GM18502 (cell line): ENCODE measurements at regions not wholly inside any gene's neighbourhood (a gene's known extent, or its start where the extent isn't known, plus 50 kb on each side); places are given as distances from the start of the nearest gene placed in this dataset.
A peak's percentile ranks its signal among the peaks of the same experiment; 100 is the strongest.

Experiments used
- ATAC-seq: cut with Tn5 transposase; IDR thresholded peaks from one replicate; pipeline ENCODE4 v1.9.1; 2021; ENCODE audit warnings: mild to moderate bottlenecking; ENCODE audit not compliant: unreplicated experiment, poor library complexity

DNA sequence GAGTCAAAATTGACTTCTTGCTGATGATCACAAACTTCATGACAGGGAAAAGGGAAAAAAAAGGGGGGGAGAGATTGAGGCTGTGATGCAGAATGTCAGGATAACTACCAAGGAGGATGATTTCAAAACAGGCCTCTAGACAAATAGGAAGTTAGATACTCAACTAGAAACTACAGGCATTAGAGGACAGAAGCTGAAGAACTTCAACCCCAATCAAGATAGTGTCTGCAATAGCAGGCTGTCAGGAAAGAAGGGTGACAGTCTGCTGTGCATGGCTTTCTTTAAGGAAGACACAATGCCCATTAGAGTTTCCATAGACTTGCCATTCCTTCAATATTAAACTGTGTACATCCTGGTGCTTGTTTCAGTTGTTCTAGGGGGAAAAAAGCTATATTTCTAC, 257.2 kb downstream of the TTLL7 start:
- ATAC-seq = no peak

- ATAC-seq = no peak
Observed at GRCh38 chr1:83741348-83741747, 257.6 kb downstream of the TTLL7 start.

GRCh38 chr1:83735526-83735925, 263.4 kb downstream of the TTLL7 start:
- no peak for ATAC-seq

- no peak for ATAC-seq
Observed at GRCh38 chr1:83734420-83734819, 264.5 kb downstream of the TTLL7 start.

GRCh38 chr1:83725735-83726360, 273.1 kb downstream of the TTLL7 start:
- no peak for ATAC-seq

DNA sequence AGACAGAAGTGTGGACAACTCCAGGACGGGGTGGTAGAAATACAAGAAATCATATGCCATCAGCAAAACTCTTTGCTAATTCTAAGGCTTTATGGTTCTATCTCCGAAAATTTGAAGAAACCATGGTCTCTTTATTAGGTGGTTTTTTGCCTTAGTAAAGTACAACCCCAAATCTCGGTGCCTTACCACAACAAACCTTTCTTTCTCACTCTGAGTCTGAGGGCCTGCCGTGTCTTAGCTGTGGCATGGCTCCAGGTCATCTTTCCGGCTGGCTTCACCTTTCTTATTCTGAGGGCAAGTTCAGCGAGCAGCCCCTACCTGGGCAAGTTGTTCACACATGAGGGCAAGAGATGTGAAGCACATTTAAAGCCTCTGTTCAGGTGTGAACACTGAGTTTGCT, 280.6 kb downstream of the TTLL7 start:
- ATAC-seq = no peak

DNA sequence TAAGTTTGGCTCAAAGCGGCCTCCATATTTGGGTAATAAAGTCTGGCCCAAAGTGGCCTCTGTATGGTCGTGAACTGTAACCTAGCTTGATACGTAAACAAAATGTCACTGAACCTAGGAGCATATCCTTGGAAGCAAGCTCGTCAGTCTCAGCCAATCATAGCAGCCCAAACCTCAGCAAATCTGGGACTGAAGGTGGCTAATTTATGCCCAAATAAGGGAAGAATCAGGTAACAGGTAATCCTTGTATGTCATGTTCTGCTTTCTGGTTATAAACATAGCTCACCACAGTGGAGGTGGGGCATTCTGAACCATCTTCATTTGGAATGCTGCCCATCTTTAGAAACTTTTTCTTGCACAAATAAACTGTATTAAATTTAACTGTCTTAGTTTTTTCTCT, 281.1 kb downstream of the TTLL7 start:
- ATAC-seq = no peak

- no peak for ATAC-seq
Observed at GRCh38 chr1:83716641-83717040, 282.3 kb downstream of the TTLL7 start.

- no peak for ATAC-seq
Observed at GRCh38 chr1:83715550-83715949, 283.4 kb downstream of the TTLL7 start.

GRCh38 chr1:83709662-83710061, 289.3 kb downstream of the TTLL7 start:
- ATAC-seq = no peak

- ATAC-seq = no peak
Observed at GRCh38 chr1:83706354-83706938, 292.5 kb downstream of the TTLL7 start.

DNA sequence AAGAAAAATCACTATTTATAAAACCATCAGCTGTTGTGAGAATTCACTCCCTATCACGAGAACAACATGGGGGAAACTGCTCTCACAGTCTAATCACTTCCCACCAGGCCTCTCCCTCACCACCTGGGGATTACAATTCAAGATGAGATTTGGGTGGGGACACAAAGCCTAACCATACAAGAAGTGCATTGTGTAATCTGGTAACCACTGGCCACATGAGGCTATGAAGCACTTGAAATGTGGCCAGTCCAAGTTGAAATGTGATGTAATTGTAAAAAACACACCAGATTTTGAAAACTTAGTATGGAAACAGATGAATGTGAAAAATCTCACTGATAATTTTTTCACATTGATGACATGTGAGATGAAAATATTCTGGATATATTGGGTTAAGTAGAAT, 293.8 kb downstream of the TTLL7 start:
- no peak for ATAC-seq

- no peak for ATAC-seq
Observed at GRCh38 chr1:83704350-83704749, 294.6 kb downstream of the TTLL7 start.

DNA sequence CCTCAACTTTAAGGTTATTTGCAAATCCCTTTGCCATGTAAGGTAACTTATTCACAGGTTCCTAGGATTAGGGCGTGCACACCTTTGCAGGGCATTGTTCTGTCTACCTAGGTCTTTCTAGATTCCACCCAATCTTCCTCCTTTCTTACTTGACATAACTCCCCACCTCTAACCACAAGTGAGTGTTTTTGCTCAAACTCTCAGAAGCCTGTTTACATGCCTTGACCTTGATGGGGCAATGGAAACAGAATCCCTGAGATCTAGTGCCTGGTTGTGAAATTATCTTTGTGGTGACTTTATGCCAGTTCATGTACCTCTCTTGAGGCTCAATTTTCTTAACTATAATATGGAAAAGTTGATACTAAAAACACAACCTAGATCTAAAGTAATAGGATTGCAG, 296.6 kb downstream of the TTLL7 start:
- ATAC-seq = no peak

DNA sequence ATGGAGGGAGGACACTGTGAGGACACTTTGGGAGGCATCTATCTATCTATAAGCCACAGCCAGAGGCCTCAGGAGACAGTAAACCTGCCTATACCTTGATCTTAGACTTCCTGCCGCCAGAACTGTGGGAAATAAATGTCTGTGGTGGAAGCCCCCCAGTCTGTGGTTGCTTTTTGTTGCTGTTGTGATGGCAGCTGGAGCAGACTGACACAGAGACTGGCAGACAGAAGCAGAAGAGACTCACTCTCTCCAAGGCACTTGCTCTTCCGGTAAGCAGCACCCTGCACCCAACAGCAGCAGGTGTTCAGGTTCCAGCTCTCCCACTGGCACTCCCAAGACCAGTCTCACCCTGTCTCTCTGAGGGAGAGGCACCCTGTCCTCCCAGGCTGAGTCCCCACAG, 297.6 kb downstream of the TTLL7 start:
- no peak for ATAC-seq

GRCh38 chr1:83698644-83699043, 300.3 kb downstream of the TTLL7 start:
- ATAC-seq = no peak

GRCh38 chr1:83697961-83698360, 301.0 kb downstream of the TTLL7 start:
- ATAC-seq = no peak

GRCh38 chr1:83697220-83697619, 301.7 kb downstream of the TTLL7 start:
- no peak for ATAC-seq

GRCh38 chr1:83694449-83694848, 304.5 kb downstream of the TTLL7 start:
- ATAC-seq = no peak

GRCh38 chr1:83693427-83694126, 305.4 kb downstream of the TTLL7 start:
- ATAC-seq = peak; percentile 15

DNA sequence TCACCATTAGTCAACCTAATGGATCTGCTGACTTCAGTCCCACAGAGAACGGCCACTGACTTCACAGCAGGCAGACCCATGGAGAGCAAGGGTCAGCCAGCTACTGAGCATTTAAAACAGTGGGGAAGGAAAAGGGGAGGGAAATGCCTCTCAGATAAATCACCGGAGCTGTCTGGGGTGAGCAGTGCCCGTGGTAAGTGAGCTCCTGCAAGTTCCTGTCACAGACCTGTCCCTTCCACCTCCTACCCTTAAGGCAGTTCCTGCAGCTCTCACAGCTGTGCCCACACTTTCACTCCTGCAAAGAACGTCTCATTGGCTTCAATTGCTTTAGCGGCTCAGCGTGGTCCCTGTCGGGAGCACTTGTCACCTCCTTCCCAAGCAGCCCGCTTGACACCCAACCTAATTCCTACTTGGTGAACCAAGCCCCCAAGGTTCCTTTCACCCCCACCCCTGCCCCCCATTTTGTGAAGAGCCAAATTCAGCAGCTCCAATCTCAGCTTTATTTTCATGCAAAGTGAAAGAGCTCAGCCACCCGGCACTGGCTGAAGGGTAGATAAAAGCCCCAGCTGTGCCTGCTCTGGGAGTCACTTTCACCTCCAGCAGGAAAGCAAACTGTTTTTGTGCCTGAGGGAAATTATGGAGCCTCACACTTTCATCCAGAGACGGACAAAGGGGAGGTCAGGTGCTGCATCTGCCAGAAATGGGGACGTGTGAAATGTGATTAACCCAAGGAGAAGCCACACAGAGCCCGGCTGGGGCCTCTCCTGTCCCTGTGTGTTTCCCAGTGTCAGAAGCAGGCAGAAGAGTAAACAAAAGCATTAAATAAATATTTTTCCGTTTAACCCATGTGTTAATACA, 306.2 kb downstream of the TTLL7 start:
- peak; percentile 76 for ATAC-seq
